Germinal center (tissue), 1 donor: ENCODE measurements at regions not wholly inside any gene's neighbourhood (a gene's known extent, or its start where the extent isn't known, plus 50 kb on each side); places are given as distances from the start of the nearest gene placed in this dataset.
"Not testable (repeated sequence)": the region's sequence is repeated elsewhere in the genome, so short reads cannot be mapped to it uniquely, and the experiment has no call there.

Source experiments
- DNase-seq: peaks from one replicate; pipeline ENCODE4 v3.0.0; 2012; ENCODE audit warnings: mixed read lengths, low spot score

DNA sequence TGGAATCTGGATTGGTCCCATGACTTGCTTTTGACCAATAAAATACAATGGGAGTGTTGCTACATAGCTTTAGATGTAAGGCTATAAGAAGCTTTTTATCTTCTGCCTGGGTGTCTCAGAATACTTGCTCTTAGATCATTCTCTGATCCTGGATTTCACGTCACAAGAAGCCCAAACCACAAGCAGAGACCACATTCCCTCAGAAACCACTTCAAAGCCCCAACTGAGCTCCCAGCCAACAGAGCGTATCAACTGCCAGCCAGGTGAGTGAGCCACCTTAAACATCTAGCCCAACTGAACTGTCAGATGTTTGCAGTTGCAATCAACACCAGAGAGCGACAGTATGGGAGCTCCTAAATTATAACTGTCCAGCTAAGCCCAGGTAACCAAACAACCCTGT, 687.1 kb downstream of the TLE1 start:
- DNase-seq: no peak

DNA sequence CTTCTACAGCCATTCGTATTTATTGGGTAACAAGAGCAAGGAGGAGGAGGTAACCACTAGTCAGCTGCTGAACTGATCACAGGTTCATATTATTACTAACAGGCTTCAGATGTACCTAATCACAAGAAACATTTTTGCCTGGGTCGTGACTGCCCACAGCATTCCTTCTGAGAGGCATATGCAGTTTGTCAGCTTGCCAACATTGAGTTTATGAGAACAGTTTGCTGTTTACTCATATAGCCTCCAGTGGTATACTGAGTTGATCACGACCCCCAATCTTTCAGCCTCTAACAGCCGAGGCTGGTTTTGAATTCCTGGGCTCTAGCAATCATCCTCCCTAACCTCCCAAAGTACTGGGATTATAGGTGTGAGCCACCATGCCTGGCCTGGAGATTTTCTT, 693.6 kb downstream of the TLE1 start:
- DNase-seq: no peak

DNA sequence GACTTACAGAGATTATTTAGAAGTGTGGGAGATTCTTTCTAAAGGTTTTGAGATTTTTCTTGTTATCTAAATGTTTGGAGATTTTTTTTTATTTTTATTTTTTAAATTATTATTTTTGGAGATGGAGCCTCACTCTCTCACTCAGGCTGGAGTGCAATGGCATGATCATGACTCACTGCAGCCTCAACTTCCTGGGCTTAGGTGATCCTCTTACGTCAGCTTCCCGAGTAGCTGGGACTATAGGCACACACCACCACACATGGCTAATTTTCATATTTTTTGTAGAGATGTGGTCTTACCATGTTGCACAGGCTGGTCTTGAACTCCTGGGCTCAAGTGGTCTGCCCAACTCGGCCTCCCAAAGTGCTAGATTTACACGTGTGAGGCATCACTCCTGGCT, 694.5 kb downstream of the TLE1 start:
- DNase-seq: no peak

DNA sequence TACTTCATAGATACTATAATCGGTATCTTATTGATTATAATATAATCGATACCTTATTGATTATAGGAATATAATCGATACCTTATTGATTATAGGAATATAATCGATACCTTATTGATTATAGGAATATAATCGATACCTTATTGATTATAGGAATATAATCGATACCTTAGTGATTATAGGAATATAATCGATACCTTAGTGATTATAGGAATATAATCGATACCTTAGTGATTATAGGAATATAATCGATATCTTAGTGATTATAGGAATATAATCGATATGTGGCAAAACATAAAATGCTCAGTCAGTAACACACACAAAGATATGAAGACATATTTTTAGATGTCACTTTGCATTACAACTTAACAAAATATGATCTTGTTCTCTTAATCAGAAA, 703.8 kb downstream of the TLE1 start:
- not testable (repeated sequence) for DNase-seq

DNA sequence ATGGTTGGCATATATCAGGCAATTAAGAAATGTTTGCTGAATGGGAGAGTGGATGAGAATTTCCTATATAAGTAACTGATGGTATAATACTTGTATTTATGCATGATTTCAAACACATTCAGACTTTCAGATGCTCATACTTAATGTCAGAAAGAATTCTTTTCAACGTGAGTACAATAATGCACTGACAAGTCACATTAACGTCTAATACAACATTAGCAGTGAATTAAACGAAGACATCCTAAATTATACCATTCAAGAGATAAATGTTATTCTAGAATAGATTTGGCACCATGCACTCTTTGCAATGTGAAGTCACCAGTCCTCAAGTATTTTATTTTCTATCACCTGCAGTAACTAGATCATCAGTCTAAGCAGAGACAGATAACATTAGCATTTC, 712.9 kb downstream of the TLE1 start:
- DNase-seq: no peak

DNA sequence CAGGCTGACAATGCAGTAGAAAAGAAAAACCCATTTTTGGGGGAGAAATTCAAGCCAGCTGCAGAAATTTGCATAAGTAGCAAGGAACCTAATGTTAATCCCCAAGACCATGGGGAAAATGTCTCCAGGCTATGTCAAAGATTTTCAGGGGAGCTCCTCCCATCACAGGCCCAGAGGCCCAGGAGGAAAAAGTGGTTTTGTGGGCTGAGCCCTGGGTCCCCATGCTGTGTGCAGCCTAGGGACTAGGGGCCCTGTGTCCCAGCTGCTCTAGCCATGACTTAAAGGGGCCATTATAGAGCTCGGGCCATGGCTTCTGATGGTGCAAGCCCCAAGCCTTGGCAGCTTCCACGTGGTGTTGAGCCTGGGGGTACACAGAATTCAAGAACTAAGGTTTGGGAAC, 719.0 kb downstream of the TLE1 start:
- DNase-seq: not testable (repeated sequence)

DNA sequence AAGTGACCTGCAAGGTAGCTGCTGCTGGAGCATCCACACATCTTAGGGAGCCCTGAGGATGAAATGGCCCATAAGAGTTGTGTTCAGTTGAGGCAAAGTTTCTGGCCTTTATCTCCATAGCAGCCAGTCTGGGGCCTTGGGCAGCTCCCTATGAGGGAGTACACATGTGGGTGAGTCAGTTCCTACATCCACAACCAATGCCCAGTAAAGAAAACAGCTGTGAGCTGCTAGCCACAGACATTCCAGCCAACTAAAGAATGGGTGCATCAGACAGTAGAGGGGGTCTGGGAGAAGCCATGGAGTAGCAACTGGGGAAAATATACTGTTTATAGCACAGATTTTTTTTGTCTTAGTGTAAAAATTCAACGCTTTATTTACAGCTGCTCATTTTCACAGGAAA, 720.7 kb downstream of the TLE1 start:
- no peak for DNase-seq

DNA sequence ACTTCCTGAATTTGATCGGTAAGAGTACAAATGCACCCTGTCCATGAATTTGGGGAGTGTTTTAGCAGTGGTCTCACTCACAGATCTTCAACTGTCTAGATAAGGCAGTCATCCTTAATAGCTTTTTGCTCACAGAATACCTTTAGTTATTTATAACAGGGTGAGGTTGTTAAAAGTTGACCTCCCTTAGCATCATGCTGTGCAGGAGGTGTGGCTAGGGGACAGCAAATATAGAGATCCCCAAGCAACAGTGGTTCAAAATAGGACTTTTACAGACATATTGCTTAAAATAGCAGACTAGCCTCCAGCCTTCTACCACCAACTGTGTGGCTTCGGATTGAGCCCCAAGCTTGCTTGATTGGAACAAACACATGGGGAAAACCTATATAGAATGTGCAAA, 724.4 kb downstream of the TLE1 start:
- no peak for DNase-seq

DNA sequence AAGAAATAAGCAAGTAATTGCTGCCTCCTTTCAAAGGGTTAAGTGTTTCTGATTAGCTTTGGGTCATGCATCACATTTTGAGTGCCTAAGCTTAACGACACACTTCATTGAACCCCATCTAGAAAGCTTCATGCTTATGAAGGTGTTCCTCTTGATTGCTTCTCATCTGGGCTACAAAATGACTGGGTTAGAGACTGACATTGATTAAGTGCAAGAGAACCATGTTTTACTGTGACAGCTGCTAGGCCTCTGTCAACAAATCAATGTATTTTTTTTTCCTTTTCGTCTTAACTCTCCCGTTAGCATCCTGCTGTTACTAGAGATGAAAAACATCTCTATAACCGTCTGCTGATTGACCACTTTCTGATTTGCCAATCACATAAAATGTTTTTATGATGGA, 725.0 kb downstream of the TLE1 start:
- no peak for DNase-seq

DNA sequence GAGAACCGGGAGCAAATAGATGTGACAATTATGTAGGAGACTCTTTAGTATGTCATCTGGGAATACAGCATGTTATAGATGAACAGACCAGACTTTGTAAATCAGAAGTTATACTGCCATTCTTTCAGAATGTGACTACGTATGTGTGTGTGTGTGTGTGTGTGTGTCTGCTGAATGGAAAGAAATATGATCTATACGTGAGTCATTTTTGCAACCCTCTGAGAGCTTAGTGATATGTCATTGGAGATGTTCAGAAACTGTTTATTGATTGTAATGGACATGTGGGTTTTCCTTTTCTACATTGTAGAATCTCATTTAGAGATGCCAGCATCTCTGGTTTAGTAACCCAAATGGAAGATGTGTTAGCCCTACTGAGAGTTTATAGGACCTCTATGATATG, 731.5 kb downstream of the TLE1 start:
- DNase-seq: no peak

DNA sequence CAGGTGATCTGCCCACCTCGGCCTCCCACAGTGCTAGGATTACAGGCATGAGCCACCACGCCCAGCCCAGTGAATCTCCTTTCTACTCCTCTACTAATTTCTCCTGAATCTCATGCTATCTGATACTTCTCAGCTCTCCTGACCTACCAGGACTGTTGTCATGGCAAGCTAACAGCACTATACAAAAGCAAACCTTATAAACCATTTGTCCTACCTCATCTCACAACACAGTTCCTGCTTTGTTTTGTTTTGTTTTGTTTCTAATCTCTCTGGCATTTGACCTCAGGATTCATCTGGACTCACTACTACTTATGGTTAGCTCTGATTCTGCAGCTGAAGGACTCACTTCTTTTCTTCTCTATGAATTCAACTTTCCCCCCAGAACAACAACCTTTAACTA, 734.8 kb downstream of the TLE1 start:
- no peak for DNase-seq

DNA sequence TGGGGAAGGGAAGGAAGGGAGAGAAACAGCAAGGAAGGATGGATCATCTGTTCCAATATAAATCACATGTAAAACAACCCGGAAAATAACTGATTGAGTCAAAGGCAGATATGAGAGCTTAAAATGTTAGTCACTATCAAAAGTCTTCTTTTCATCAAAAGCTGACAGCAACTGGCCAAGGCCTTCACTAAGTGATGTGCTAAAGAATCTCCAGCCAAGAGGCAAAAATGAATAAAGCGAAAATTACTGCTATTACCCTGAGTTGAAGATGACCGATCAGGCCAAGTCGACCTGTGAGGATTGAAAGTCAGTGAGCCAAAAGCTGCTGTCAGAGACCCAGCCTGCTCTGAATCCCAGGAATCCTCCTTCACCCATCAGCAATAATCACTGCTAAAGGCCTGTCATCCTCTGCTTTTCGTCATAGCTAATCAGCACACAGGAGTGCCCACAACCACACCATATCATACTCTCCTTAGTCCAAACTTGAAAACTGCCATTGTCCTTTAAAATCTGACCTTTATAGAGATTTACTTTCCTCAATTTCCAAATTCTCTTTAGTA, 736.9 kb downstream of the TLE1 start:
- DNase-seq: no peak

DNA sequence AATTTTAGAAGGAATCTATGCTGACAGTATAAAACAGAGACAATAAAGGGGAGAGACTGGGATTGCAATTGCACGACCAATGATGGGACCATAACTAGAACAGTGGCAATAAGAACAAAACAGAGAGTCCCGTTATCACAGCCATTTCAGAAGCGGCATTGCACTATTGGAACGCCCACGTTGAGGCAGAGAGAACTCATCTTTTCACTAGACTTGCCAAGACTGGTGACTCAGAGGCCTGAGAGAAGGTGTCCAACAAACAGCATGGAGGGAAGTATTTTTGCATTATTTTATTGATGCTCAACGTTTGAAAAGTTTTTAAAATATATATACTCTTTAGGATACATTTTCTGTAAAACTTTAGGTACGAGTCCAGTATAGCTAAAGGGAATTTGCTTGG, 737.7 kb downstream of the TLE1 start:
- DNase-seq: no peak

DNA sequence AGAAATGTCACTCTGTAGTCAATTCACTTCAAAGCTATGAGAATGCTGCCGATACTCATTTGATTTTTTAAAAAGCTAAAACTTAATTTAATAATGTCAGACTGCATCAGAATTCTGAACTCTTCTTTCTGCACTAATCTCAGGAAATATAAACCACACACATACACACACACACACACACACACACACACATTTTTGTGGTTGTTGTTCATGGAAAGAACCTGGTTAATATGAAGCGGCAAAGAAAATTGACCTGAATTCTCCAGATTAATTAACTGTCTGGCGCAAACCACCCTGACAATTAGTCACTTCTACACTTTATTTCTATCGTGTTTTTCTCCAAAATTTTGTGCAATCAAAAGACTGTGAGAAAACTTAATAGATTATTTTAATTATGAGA, 740.5 kb downstream of the TLE1 start:
- no peak for DNase-seq

DNA sequence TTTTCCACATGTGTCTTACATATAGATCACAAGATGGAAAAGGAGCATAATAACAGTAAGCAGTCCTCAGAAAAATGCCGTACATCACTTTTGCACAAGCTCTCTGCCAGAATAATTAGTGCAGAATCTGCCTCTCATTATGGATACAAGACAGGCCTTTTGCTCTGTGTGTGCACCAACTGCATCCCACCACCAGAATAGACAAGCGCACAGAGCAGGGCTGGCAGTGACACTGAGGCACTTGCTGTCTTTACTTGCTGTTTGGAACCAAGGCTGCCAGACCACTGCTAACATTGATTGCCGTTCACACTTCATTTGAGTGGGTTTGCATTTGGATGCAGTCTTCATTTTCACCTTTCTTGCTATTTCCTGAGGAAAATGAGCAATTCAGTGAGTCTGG, 741.3 kb downstream of the TLE1 start:
- DNase-seq: no peak

DNA sequence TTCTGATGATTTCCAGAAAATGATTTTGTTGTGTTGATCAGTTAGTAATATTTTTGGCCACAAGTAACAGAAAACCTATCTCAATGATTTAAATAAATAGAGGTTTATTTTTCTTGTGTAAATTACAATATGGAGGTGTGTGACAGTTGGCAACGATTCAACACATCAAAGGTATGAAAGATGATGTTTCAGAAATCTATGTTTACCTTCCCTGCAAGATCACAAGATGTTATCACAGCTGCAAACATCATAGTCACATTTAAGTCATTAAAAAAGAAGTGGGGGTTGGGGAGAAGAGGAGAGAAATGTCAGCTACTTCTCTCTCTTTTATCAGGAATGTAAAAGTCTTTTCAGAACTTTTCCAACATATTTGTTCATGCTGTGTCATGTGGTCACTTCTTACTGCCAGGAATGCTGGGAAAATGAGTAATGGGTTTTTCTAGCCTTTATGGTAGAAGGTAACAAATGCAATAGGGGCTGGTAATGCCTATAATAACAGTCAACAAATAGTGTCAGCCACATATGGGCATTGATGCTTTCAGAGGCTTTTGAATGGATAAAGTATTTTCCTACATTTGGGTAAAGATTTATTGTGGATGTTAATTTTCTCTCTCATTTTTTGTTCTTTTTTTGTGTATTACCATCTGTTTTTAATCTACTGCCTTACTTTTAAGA, 742.7 kb downstream of the TLE1 start:
- DNase-seq: no peak

DNA sequence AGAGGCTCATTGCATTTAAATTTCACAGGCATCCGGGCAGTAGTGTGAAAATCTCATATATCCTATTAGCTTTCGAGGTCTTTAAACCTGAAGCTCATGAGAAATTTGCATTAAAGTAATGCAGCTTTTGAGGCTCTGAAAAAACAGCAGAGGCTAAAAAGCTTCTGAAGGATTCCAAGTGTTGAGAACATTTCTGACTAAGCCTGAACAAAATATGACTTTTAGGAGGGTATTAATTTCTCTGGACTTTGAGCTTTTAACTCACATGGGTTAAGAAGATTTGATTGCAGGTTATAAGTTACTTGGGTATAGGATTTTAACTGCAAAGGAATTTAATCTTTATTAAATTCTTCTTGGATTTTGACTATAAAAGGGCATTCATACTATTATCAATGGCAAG, 743.9 kb downstream of the TLE1 start:
- DNase-seq: no peak

DNA sequence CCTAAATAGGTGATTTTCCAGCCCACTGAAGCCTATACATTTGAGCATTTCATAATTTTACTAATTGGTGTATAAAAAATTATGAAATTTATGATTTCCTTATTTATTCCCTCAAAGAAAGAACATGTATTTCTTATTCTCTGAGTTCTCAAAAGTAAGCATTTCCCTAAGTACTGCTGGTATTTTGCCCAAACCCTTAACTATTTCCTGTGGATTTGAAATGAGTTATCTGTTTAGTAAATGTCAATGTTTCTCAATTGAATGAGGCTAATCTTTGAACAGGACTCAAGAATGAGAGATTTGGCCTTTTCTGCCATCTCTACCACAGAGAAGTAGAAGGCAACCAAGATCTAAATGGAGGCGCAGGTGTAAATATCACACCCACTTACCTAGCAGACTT, 751.7 kb downstream of the TLE1 start:
- DNase-seq: no peak

DNA sequence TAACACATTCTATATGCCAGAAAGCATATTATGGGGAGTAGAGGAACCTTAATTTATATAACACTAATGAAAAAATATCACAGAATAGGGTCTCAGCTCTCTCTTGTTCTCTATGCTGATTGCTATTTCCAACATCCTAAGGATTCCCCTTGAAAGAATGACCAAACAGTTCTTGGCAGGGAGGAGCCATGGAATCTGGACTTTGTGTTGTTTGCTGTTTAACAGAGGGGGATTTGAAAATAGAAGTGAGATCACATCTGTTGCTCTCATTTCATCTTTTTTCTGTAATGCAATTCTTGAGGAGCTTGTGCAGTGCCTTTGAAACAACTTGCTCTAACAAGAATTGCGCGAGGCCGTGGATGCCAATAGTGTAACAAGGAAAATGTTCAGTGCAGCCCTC, 755.3 kb downstream of the TLE1 start:
- no peak for DNase-seq

DNA sequence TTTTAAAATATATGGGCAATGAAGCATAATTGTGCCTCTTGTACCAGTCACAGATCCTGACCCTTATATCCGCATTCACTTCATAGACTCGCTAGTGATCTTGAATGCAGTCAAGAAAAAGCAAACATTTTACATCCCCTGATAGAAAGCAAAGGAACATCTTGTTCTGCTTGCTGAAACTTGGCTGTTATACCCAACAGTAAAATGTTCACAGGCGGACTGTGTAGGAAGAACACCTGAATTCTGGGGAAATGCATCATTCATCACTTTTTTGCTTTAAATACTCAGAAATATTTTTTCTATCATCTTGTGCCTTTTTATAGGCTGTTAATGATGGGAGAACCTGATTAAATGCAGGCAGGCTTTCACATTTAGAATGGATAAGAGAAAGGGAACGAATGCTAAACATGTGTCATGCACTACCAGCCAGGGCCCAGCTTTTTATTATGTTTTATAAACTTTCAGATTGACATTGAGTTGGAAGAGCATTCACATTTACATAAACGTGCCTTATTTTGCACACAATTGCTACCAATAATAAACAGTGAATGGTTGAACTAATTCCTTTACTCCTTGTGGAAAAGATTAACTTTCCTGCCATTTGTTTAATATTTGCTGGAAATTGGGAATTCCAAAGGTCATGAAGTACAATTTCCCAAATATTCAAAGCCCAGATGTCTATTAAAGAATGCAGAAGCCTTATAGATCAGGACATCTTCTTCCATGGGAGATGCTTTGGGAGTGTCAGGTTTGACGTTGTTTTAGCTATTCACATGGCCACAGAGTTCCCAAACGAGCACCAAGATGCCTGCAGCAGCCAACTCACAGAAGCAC, 756.2 kb downstream of the TLE1 start:
- DNase-seq: no peak

DNA sequence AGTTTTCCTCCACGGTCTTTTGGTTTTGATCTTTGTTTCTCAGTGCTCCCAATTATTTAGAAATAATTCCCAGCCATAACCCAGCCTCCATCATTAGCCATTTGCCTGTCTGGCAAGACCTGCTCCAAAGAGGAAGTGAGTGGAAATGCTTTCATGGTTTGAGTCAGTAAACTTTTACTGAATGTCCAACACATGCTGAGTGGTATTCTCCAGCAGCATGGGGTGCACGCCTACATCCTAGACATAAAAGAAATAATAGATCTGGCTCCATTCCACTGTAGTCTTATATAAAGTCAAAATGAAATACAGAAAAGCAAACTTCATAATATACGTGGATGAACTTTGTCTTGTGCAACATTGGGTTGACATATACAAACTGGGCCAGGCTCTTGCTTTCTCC, 757.2 kb downstream of the TLE1 start:
- no peak for DNase-seq

DNA sequence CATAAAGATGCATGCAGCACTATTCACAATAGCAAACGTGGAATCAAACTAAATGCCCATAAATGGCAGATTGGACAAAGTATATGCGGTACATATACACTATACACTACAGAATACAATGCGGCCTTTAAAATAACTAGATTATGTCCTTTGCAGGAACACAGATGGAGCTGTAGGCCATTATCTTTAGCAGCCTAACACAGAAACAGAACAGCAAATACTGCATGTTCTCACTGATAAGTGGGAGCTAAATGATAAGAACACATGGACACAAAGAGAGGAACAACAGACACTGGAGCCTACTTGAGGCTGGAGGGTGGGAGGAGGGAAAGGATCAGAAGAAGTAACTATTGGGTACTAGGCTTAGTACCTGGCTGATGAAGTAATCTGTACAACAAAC, 758.2 kb downstream of the TLE1 start:
- no peak for DNase-seq

DNA sequence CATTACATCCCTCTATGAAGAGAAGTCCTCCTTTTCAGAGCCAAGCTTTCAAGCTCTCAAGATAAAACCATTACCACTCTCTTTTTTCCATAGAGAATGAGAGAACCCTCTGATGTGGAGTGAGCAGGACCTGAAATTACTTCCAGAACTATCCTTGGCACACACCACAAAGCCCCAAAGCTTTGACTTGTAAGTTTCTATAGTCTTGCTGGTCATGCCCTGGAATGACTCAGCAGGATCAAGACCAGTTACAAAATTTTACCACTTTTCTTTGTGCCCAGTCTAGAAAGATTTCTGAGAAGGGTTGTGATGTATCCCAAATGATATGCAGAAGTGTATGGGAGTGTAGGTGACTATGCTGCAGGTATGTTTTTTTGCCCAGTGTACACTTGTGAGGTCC, 760.6 kb downstream of the TLE1 start:
- no peak for DNase-seq

DNA sequence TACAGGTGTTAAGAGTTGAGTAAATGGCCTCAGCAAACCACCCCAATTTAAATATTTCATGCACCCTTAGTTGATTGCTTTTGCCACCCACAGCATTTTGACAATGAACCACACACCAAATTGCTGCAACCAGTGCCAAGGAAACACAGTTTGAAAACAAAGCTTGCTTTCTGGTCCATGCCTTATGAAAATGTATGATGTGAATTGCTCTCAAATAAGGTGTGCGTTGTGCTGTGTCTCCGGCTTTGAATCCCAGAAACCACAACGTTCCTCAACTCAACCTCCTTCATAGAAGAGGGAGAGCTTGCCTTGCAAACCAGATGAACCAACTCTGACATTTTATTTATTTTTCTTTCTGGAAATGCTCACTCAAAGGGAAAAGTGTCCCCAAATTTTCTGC, 762.7 kb downstream of the TLE1 start:
- DNase-seq: no peak
